ENCODE measurements at regions not wholly inside any gene's neighbourhood (a gene's known extent, or its start where the extent isn't known, plus 50 kb on each side); places are given as distances from the start of the nearest gene placed in this dataset.

DNA sequence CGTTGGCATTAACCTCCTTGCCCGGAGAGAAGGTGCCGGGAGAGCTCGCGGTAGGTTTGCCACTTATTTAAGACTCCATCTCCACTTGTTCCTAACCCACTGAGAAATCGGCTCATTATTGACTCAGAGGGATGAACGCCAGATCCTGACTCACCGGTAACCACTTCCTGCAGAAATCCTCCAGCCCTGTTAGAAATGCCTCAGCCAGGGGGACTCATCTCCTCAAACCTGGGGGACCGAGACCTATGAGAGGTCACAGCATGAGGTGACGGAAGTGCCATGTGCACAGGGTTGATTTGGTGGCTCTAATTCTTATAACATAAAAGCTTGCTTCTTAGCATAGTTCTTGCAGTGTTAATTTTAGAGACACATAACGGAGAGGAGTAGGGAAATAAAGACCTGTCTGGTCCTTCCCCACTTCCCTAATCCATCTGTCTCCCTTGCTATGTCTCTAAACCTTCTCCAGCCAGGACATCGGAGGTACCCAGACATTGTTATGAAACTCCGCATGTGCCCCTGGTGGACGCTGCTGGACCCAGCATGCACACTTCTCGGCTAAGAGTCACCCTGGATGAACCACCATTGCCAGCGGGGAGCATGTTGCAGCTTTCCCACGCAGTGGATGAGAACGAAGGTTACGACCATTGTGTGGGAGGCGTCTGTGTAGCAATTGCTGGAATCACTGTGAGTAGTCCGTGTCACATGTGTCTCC is 158.9 kb downstream of the EFNB2 start:
- H2AFZ ChIP-seq (ENCODE audit: low read length), result no peak overlapping the region
- H3K9ac ChIP-seq (replicated peaks in 1 of 4; ENCODE audit: extremely low read depth in 1 of 4, low read depth in 3 of 4, low read length in 3 of 4), result no peak overlapping the region
- no peak overlapping the region for H2BK12ac ChIP-seq (ENCODE audit: low read depth, low read length)
- 96% methylated on average over 21 of the region's 21 CpGs; no CpG with 5 or more reads in 1 of the 2 experiments for WGBS, 2 experiments (ENCODE audit: extremely low coverage in 1 of 2, insufficient coverage in 1 of 2, insufficient read length in 1 of 2, insufficient replicate concordance in 2 of 2, low coverage in 1 of 2, low lambda C conversion rate in 2 of 2, missing lambda C conversion rate in 1 of 2)
- H3K27ac ChIP-seq (ENCODE audit: low read depth, low read length), result no peak overlapping the region
- H3K79me2 ChIP-seq (ENCODE audit: control insufficient read depth in 1 of 2, insufficient read depth in 2 of 2, low read length in 2 of 2), result no peaks in the 10 kb centered on the region
- DNase-seq (ENCODE audit: low read depth in 1 of 2, low spot score in 2 of 2), result no peak
- H3K27me3 ChIP-seq (replicated peaks in 1 of 4; ENCODE audit: control insufficient read depth in 3 of 4, extremely low read depth in 1 of 4, insufficient read depth in 3 of 4, low read length in 3 of 4), result no peaks in the 10 kb centered on the region
- no peak overlapping the region for H3K56ac ChIP-seq (replicated peaks; ENCODE audit: insufficient read length, low read depth, low read length)
- no peak for FAIRE-seq
- CTCF ChIA-PET (ENCODE audit: partially characterized antibody), result interaction anchor here (1.0 to 1.2 kb wide), 2 partner anchors 29 to 278 kb away, joined by 3 to 4 read pairs; no protein-coding TSS in a partner anchor
- no peak overlapping the region for H4K8ac ChIP-seq (ENCODE audit: extremely low read depth, insufficient read depth, low read length)
- H2BK5ac ChIP-seq (ENCODE audit: low read depth, low read length), result no peak overlapping the region
- no peak overlapping the region for H2AK5ac ChIP-seq (ENCODE audit: low read depth, low read length)
- no peaks in the 10 kb centered on the region for H3K36me3 ChIP-seq (ENCODE audit: control insufficient read depth in 2 of 4, insufficient read depth in 4 of 4, low read length in 3 of 4)
- no peaks in the 10 kb centered on the region for H3K4me1 ChIP-seq (replicated peaks in 1 of 4; ENCODE audit: control insufficient read depth in 3 of 4, insufficient read depth in 4 of 4, low read length in 3 of 4)
- no peaks in the 10 kb centered on the region for H4K20me1 ChIP-seq (replicated peaks in 1 of 2; ENCODE audit: control insufficient read depth in 1 of 2, insufficient read depth in 2 of 2, low read length in 2 of 2)
- no peaks in the 10 kb centered on the region for H3K23me2 ChIP-seq (ENCODE audit: low read depth, low read length)
- H3K4ac ChIP-seq (replicated peaks; ENCODE audit: insufficient read length, low read depth, low read length), result no peak overlapping the region
- TF ChIP-seq, protein P1, sequence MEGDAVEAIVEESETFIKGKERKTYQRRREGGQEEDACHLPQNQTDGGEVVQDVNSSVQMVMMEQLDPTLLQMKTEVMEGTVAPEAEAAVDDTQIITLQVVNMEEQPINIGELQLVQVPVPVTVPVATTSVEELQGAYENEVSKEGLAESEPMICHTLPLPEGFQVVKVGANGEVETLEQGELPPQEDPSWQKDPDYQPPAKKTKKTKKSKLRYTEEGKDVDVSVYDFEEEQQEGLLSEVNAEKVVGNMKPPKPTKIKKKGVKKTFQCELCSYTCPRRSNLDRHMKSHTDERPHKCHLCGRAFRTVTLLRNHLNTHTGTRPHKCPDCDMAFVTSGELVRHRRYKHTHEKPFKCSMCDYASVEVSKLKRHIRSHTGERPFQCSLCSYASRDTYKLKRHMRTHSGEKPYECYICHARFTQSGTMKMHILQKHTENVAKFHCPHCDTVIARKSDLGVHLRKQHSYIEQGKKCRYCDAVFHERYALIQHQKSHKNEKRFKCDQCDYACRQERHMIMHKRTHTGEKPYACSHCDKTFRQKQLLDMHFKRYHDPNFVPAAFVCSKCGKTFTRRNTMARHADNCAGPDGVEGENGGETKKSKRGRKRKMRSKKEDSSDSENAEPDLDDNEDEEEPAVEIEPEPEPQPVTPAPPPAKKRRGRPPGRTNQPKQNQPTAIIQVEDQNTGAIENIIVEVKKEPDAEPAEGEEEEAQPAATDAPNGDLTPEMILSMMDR (IDR thresholded peaks at IDR 0.05; ENCODE audit: control extremely low read depth in 1 of 3, insufficient read depth in 1 of 3, low read depth in 1 of 3, low read length in 3 of 3), result peak in 2 of 3 experiments; percentile 34 to 38; a peak in 2 of 4 replicates
- TF ChIP-seq FOSL1 (IDR thresholded peaks at IDR 0.05; ENCODE audit: insufficient read depth, low read depth, low read length), result no peak
- TF ChIP-seq, protein P2, sequence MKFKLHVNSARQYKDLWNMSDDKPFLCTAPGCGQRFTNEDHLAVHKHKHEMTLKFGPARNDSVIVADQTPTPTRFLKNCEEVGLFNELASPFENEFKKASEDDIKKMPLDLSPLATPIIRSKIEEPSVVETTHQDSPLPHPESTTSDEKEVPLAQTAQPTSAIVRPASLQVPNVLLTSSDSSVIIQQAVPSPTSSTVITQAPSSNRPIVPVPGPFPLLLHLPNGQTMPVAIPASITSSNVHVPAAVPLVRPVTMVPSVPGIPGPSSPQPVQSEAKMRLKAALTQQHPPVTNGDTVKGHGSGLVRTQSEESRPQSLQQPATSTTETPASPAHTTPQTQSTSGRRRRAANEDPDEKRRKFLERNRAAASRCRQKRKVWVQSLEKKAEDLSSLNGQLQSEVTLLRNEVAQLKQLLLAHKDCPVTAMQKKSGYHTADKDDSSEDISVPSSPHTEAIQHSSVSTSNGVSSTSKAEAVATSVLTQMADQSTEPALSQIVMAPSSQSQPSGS (IDR thresholded peaks at IDR 0.05; ENCODE audit: low read length), result no peak
- peak; percentile 17 to 24; a peak in 2 of 4 replicates for TF ChIP-seq RAD21 (IDR thresholded peaks at IDR 0.05 in 1 of 2, conservative IDR thresholded peaks at IDR 0.05 in 1 of 2; ENCODE audit: low read depth in 2 of 2, low read length in 2 of 2)
- H3K79me1 ChIP-seq (ENCODE audit: low read depth, low read length), result no peaks in the 10 kb centered on the region
- H3K18ac ChIP-seq (ENCODE audit: extremely low read depth, low read length), result no peak overlapping the region
- H3K4me2 ChIP-seq (ENCODE audit: insufficient read depth in 1 of 2, low read depth in 2 of 2, low read length in 2 of 2), result no peak overlapping the region
- no peak overlapping the region for H3K14ac ChIP-seq (ENCODE audit: insufficient read length)
- no peak overlapping the region for H2BK15ac ChIP-seq (ENCODE audit: low read length)
- no peak overlapping the region for H4K5ac ChIP-seq (ENCODE audit: insufficient read length, low read depth, low read length)
- no peak overlapping the region for H3K23ac ChIP-seq (ENCODE audit: insufficient read length)
- no peak overlapping the region for H3K4me3 ChIP-seq (ENCODE audit: extremely low read depth in 1 of 4, insufficient read depth in 2 of 4, low read depth in 3 of 4, low read length in 4 of 4)
- no peak overlapping the region for H2BK120ac ChIP-seq (replicated peaks; ENCODE audit: low read depth, low read length)
- no peak overlapping the region for H2BK20ac ChIP-seq (ENCODE audit: low read length)
- POLR2A ChIA-PET (ENCODE audit: partially characterized antibody), result no interaction called here
- H3K9me3 ChIP-seq (ENCODE audit: insufficient read depth in 2 of 2, low read depth in 1 of 2, low read length in 1 of 2), result no peaks in the 10 kb centered on the region
- H4K91ac ChIP-seq (replicated peaks; ENCODE audit: insufficient read length, low read length), result no peak overlapping the region
